A549 (cell line): ENCODE measurements at regions not wholly inside any gene's neighbourhood (a gene's known extent, or its start where the extent isn't known, plus 50 kb on each side); places are given as distances from the start of the nearest gene placed in this dataset.

ENCODE experiments used
- ATAC-seq, 2 experiments: fragments of 200-7000 bp in 1 of 2; fragments of >200 bp in 1 of 2; cut with Nextera tagmentation in 1 of 2; cut with Tn5 transposase in 1 of 2; 3 replicates each; pipeline versions ENCODE4 v1.8.0 to v1.9.1; 2018 to 2020; ENCODE audit warnings: mild to moderate bottlenecking in 1 of 2, moderate library complexity in 1 of 2
- CTCF ChIA-PET: fragments of 300-600 bp; sonication (Branson Sonifier 250); formaldehyde crosslinking; extraction: SDS; loops from one replicate; lab custom pipeline; 2021; ENCODE audit warnings: antibody characterized with exemption, inconsistent platforms; lab: Yijun Ruan, JAX
- POLR2A ChIA-PET: fragments of 350-600 bp; formaldehyde crosslinking; extraction: SDS; loops from one replicate; lab custom pipeline; 2021; ENCODE audit warnings: antibody characterized with exemption, inconsistent platforms; lab: Yijun Ruan, JAX
- DNase-seq, 2 experiments: peaks; one replicate each; pipeline versions ENCODE4 v3.0.0 to v3.0.0-alpha.2; 2011 to 2016; ENCODE audit warnings: low read depth in 1 of 2, low spot score in 1 of 2
- FAIRE-seq: peaks from 2 replicates; lab custom pipeline; 2011; peaks lifted over from hg19 to GRCh38; lab: Jason Lieb, UNC
- H3K27ac ChIP-seq, 2 experiments: fragments of >200 bp; sonication (Bioruptor Twin); formaldehyde crosslinking; 3 replicates each; pipeline ENCODE4 v1.5.1; 2016 to 2017
- H3K4me1 ChIP-seq: fragments of >200 bp; sonication (Bioruptor Twin); formaldehyde crosslinking; 3 replicates; pipeline ENCODE4 v1.6.1; 2016
- H3K4me2 ChIP-seq: fragments of >200 bp; sonication (Bioruptor Twin); formaldehyde crosslinking; 3 replicates; pipeline ENCODE4 v1.6.1; 2016
- H3K4me3 ChIP-seq: fragments of >200 bp; sonication (Bioruptor Twin); formaldehyde crosslinking; 3 replicates; pipeline ENCODE4 v1.5.1; 2016
- H3K9me3 ChIP-seq: fragments of >200 bp; sonication (Bioruptor Twin); formaldehyde crosslinking; 3 replicates; pipeline ENCODE4 v1.6.1; 2016
- BCL3 ChIP-seq: fragments of >200 bp; sonication (Bioruptor Twin); formaldehyde crosslinking; IDR thresholded peaks from 3 replicates; pipeline ENCODE4 v1.6.1; 2016
- BHLHE40 ChIP-seq: IDR thresholded peaks from 2 replicates; pipeline ENCODE4 v1.6.1; 2012; ENCODE audit warnings: low read depth, low read length, inconsistent platforms
- CHD4 ChIP-seq: fragments of 200-600 bp; sonication (generic); IDR thresholded peaks from 2 replicates; pipeline ENCODE4 v1.6.1; 2016; ENCODE audit warnings: antibody characterized with exemption, mild to moderate bottlenecking, borderline replicate concordance
- E2F6 ChIP-seq: IDR thresholded peaks from 2 replicates; pipeline ENCODE4 v1.6.1; 2012; ENCODE audit warnings: low read depth, borderline replicate concordance
- EHMT2 ChIP-seq: fragments of 200-600 bp; sonication (generic); IDR thresholded peaks from 2 replicates; pipeline ENCODE4 v1.6.1; 2016; ENCODE audit warnings: antibody characterized with exemption, low read depth, mild to moderate bottlenecking, moderate library complexity
- ESRRA ChIP-seq: fragments of 150-350 bp; IDR thresholded peaks from 2 replicates; pipeline ENCODE4 v1.6.1; 2014; ENCODE audit warnings: mild to moderate bottlenecking, low read length, borderline replicate concordance
- FOSB ChIP-seq: fragments of 250-450 bp; sonication (Bioruptor Pico); IDR thresholded peaks from 2 replicates; pipeline ENCODE4 v1.5.0; 2020; ENCODE audit warnings: mild to moderate bottlenecking, moderate library complexity
- FOXS1 ChIP-seq: fragments of 250-450 bp; sonication (Bioruptor Pico); IDR thresholded peaks from 2 replicates; pipeline ENCODE4 v1.5.0; 2020; ENCODE audit warnings: mild to moderate bottlenecking, moderate library complexity
- GATA3 ChIP-seq: IDR thresholded peaks from 2 replicates; pipeline ENCODE4 v1.6.1; 2012; ENCODE audit warnings: borderline replicate concordance
- HDAC2 ChIP-seq: fragments of 200-600 bp; sonication (generic); IDR thresholded peaks from 2 replicates; pipeline ENCODE4 v1.6.1; 2016
- HOXA7 ChIP-seq: fragments of 250-450 bp; sonication (Bioruptor Pico); IDR thresholded peaks from 2 replicates; pipeline ENCODE4 v1.5.0; 2020; ENCODE audit warnings: mild to moderate bottlenecking, moderate library complexity
- KDM1A ChIP-seq: fragments of 200-600 bp; sonication (generic); IDR thresholded peaks from 2 replicates; pipeline ENCODE4 v1.6.1; 2016; ENCODE audit warnings: low read depth, mild to moderate bottlenecking
- KDM5A ChIP-seq: fragments of 200-600 bp; sonication (generic); IDR thresholded peaks from 2 replicates; pipeline ENCODE4 v1.6.1; 2016; ENCODE audit warnings: antibody characterized with exemption, mild to moderate bottlenecking
- MYC ChIP-seq: IDR thresholded peaks from 2 replicates; pipeline ENCODE4 v1.6.1; 2012; ENCODE audit warnings: mild to moderate bottlenecking, inconsistent platforms, low read length, improper control_type of control experiment, borderline replicate concordance
- NFE2L2 ChIP-seq: fragments of 150-350 bp; conservative IDR thresholded peaks from 2 replicates; pipeline ENCODE4 v1.6.1; 2014; ENCODE audit warnings: low read length
- PBX3 ChIP-seq: IDR thresholded peaks from 2 replicates; pipeline ENCODE4 v1.6.1; 2012
- PHF8 ChIP-seq: fragments of 200-600 bp; sonication (generic); IDR thresholded peaks from 2 replicates; pipeline ENCODE4 v1.6.1; 2016; ENCODE audit warnings: low read depth, mild to moderate bottlenecking, antibody characterized with exemption, moderate library complexity, borderline replicate concordance
- POLR2A ChIP-seq: IDR thresholded peaks from 2 replicates; pipeline ENCODE4 v1.6.1; 2012; ENCODE audit warnings: mild to moderate bottlenecking, low read length
- REST ChIP-seq: fragments of 200-600 bp; sonication (generic); IDR thresholded peaks from 2 replicates; pipeline ENCODE4 v1.6.1; 2016; ENCODE audit warnings: antibody characterized with exemption, mild to moderate bottlenecking, moderate library complexity
- RNF2 ChIP-seq: fragments of 200-600 bp; sonication (generic); IDR thresholded peaks from 2 replicates; pipeline ENCODE4 v1.6.1; 2016; ENCODE audit warnings: low read depth, mild to moderate bottlenecking, antibody characterized with exemption, moderate library complexity, borderline replicate concordance
- SREBF2 ChIP-seq: fragments of 450-650 bp; IDR thresholded peaks from 2 replicates; pipeline ENCODE4 v1.6.1; 2014; ENCODE audit warnings: mild to moderate bottlenecking, moderate library complexity
- ZFP36 ChIP-seq: fragments of 450-650 bp; IDR thresholded peaks from 2 replicates; pipeline ENCODE4 v1.6.1; 2014; ENCODE audit warnings: borderline replicate concordance; ENCODE audit not compliant: partially characterized antibody
- WGBS: methylation state at CpG from one replicate; pipeline ENCODE4 v1.1.6; 2017; ENCODE audit errors: missing lambda C conversion rate; 5-methylcytosine and 5-hydroxymethylcytosine counted together

- DNase-seq = no peak
- Histone ChIP-seq H3K4me2 (no peak overlapping the region), H3K4me1 (0 out of 3 replicates have a peak, but pooled peaks cover 5% of the 10 kb centered on the region), H3K27ac (no peak overlapping the region), H3K4me3 (no peak overlapping the region), H3K9me3 (peaks cover 9% of the 10 kb centered on the region; the same call in 1 of the 3 replicates)
- ChIA-PET POLR2A (no interaction called here), CTCF (interaction anchor here (1.5 kb wide), 1 partner anchor 9 kb away, joined by 4 read pairs; no protein-coding TSS in a partner anchor)
- no peak for ATAC-seq
- FAIRE-seq = no peak
- WGBS = 92% methylated on average over 4 of the region's 4 CpGs
- TF ChIP-seq NFE2L2 (no peak), FOSB (no peak), RNF2 (no peak), KDM1A (no peak), GATA3 (no peak), ZFP36 (no peak), HDAC2 (no peak), KDM5A (no peak), PHF8 (no peak)
Observed at GRCh38 chr5:17438027-17438426, 60.0 kb upstream of the TAF11L2 start.

- Histone ChIP-seq H3K4me1 (peaks cover 15% of the 10 kb centered on the region), H3K4me2 (no peak overlapping the region), H3K27ac (no peak overlapping the region), H3K4me3 (no peak overlapping the region), H3K9me3 (peaks cover 9% of the 10 kb centered on the region; the same call in 1 of the 3 replicates)
- FAIRE-seq = no peak
- CTCF ChIA-PET = no interaction called here
- POLR2A ChIA-PET = no interaction called here
- TF ChIP-seq MYC (no peak), HOXA7 (no peak), EHMT2 (no peak), BHLHE40 (no peak), KDM1A (no peak), BCL3 (no peak), NFE2L2 (no peak), ESRRA (no peak), POLR2A (no peak), PBX3 (no peak), SREBF2 (no peak), CHD4 (no peak), E2F6 (no peak), FOXS1 (CRISPR knock-in tag) (no peak), HDAC2 (no peak), REST (no peak)
- no peak for DNase-seq
- no peak for ATAC-seq
Observed at GRCh38 chr5:17439956-17440355, 58.1 kb upstream of the TAF11L2 start.
